IMR-90 (cell line): ENCODE measurements at regions not wholly inside any gene's neighbourhood (a gene's known extent, or its start where the extent isn't known, plus 50 kb on each side); places are given as distances from the start of the nearest gene placed in this dataset.

ENCODE experiments used
- ATAC-seq: fragments of 200-7000 bp; cut with Tn5 transposase; 2 replicates; pipeline ENCODE4 v1.9.1; 2020; ENCODE audit warnings: low read depth, mild to moderate bottlenecking, moderate library complexity
- BruUV-seq: library from RNA; stranded (reverse); fragments of 400-500 nt; replicated peaks from 2 replicates; lab custom pipeline; 2021; lab: Mats Ljungman, UMichigan
- CTCF ChIA-PET: fragments of 300-600 bp; formaldehyde crosslinking; extraction: SDS; loops from one replicate; lab custom pipeline; 2021; ENCODE audit warnings: antibody characterized with exemption; lab: Yijun Ruan, JAX
- POLR2A ChIA-PET: fragments of 300-600 bp; sonication (Branson Sonifier 250); formaldehyde crosslinking; loops from one replicate; lab custom pipeline; 2022; ENCODE audit warnings: antibody characterized with exemption; ENCODE audit not compliant: unreplicated experiment; lab: Charles Lee
- DNase-seq: peaks from one replicate; pipeline ENCODE4 v3.0.0; 2013
- H2AFZ ChIP-seq: replicated peaks from 2 replicates; pipeline ENCODE3; 2013; ENCODE audit warnings: low read length, mild to moderate bottlenecking; ENCODE audit not compliant: poor library complexity
- H2AK5ac ChIP-seq: 2 replicates; pipeline ENCODE4 v1.6.1; 2013; ENCODE audit warnings: low read depth, low read length, inconsistent platforms
- H2AK9ac ChIP-seq: replicated peaks from 2 replicates; pipeline ENCODE3; 2013; ENCODE audit warnings: mild to moderate bottlenecking, low read depth, low read length, moderate library complexity; ENCODE audit not compliant: poor library complexity
- H2BK120ac ChIP-seq: 2 replicates; pipeline ENCODE4 v1.6.1; 2013; ENCODE audit warnings: low read depth, low read length, inconsistent platforms
- H2BK15ac ChIP-seq: 3 replicates; pipeline ENCODE4 v1.6.1; 2013; ENCODE audit warnings: low read depth, low read length, inconsistent platforms
- H2BK20ac ChIP-seq: 2 replicates; pipeline ENCODE4 v1.6.1; 2013; ENCODE audit warnings: low read depth, mild to moderate bottlenecking, inconsistent platforms, low read length, moderate library complexity
- H2BK5ac ChIP-seq: 2 replicates; pipeline ENCODE4 v1.6.1; 2013; ENCODE audit warnings: mild to moderate bottlenecking, low read depth, low read length, inconsistent platforms; ENCODE audit not compliant: poor library complexity, severe bottlenecking
- H3K14ac ChIP-seq: replicated peaks from 2 replicates; pipeline ENCODE4 v1.6.1; 2013; ENCODE audit warnings: low read depth, low read length, inconsistent platforms
- H3K18ac ChIP-seq: 2 replicates; pipeline ENCODE4 v1.6.1; 2013; ENCODE audit warnings: low read depth, low read length, control low read depth
- H3K23ac ChIP-seq: 2 replicates; pipeline ENCODE4 v1.6.1; 2013; ENCODE audit warnings: low read depth, low read length, inconsistent platforms
- H3K27ac ChIP-seq: 2 replicates; pipeline ENCODE4 v1.5.1; 2013; ENCODE audit warnings: mild to moderate bottlenecking, control low read depth, low read length; ENCODE audit not compliant: insufficient read depth
- H3K27me3 ChIP-seq: 2 replicates; pipeline ENCODE4 v1.6.1; 2013; ENCODE audit warnings: low read length; ENCODE audit not compliant: control insufficient read depth, insufficient read depth
- H3K36me3 ChIP-seq: 2 replicates; pipeline ENCODE4 v1.6.1; 2013; ENCODE audit warnings: low read length, mixed read lengths; ENCODE audit not compliant: control insufficient read depth, insufficient read depth
- H3K4ac ChIP-seq: 2 replicates; pipeline ENCODE4 v1.6.1; 2013; ENCODE audit warnings: low read depth, low read length, inconsistent platforms
- H3K4me1 ChIP-seq: 2 replicates; pipeline ENCODE4 v1.6.1; 2013; ENCODE audit warnings: low read length, mixed read lengths; ENCODE audit not compliant: control insufficient read depth, insufficient read depth
- H3K4me2 ChIP-seq: 2 replicates; pipeline ENCODE4 v1.6.1; 2013; ENCODE audit warnings: low read depth, mild to moderate bottlenecking, control low read depth, low read length, moderate library complexity
- H3K4me3 ChIP-seq: 2 replicates; pipeline ENCODE4 v1.5.1; 2013; ENCODE audit warnings: low read depth, mild to moderate bottlenecking, control low read depth, low read length, moderate library complexity; ENCODE audit not compliant: insufficient read depth
- H3K56ac ChIP-seq: 2 replicates; pipeline ENCODE4 v1.6.1; 2013; ENCODE audit warnings: low read length, inconsistent platforms; ENCODE audit not compliant: insufficient read depth; ENCODE audit errors: extremely low read depth
- H3K79me1 ChIP-seq, 2 experiments: 2 replicates each; pipeline ENCODE4 v1.6.1; 2013; ENCODE audit warnings: low read length in 2 of 2, inconsistent platforms in 1 of 2, low read depth in 1 of 2
- H3K9ac ChIP-seq: 2 replicates; pipeline ENCODE4 v1.6.1; 2013; ENCODE audit warnings: low read depth, low read length, control low read depth
- H3K9me1 ChIP-seq: 2 replicates; pipeline ENCODE4 v1.6.1; 2013; ENCODE audit warnings: low read length, inconsistent platforms; ENCODE audit not compliant: insufficient read depth
- H3K9me3 ChIP-seq: 2 replicates; pipeline ENCODE4 v1.6.1; 2013; ENCODE audit warnings: low read length; ENCODE audit not compliant: control insufficient read depth, insufficient read depth
- H4K20me1 ChIP-seq: 2 replicates; pipeline ENCODE4 v1.6.1; 2013; ENCODE audit warnings: low read length, inconsistent platforms; ENCODE audit not compliant: insufficient read depth
- H4K5ac ChIP-seq: 2 replicates; pipeline ENCODE4 v1.6.1; 2013; ENCODE audit warnings: mild to moderate bottlenecking, low read depth, low read length, control low read depth
- H4K8ac ChIP-seq, 2 experiments: 2 replicates each; pipeline ENCODE4 v1.6.1; 2013; ENCODE audit warnings: low read depth in 2 of 2, low read length in 2 of 2, control low read depth in 1 of 2, inconsistent platforms in 1 of 2
- H4K91ac ChIP-seq: 2 replicates; pipeline ENCODE4 v1.6.1; 2013; ENCODE audit warnings: low read depth, low read length, inconsistent platforms; ENCODE audit not compliant: insufficient read depth
- FOS ChIP-seq: fragments of 150-350 bp; IDR thresholded peaks from 2 replicates; pipeline ENCODE4 v1.6.1; 2016; ENCODE audit warnings: low read depth, low read length
- MAZ ChIP-seq: IDR thresholded peaks from 2 replicates; pipeline ENCODE4 v1.6.1; 2012; ENCODE audit warnings: low read depth, mild to moderate bottlenecking, low read length, improper control_type of control experiment, moderate library complexity, borderline replicate concordance
- NFE2L2 ChIP-seq: fragments of 150-350 bp; IDR thresholded peaks from 2 replicates; pipeline ENCODE4 v1.6.1; 2016; ENCODE audit warnings: low read depth, mild to moderate bottlenecking, low read length
- POLR2A ChIP-seq: IDR thresholded peaks from 2 replicates; pipeline ENCODE4 v1.6.1; 2012; ENCODE audit warnings: mild to moderate bottlenecking, low read depth, low read length
- RFX5 ChIP-seq: IDR thresholded peaks from 2 replicates; pipeline ENCODE4 v1.8.0; 2012; ENCODE audit warnings: low read depth, mild to moderate bottlenecking, low read length, moderate library complexity
- WGBS, 2 experiments: methylation state at CpG; one replicate each; pipeline versions ENCODE4 v1.1.5 to v1.1.7; 2013; ENCODE audit warnings: missing lambda C conversion rate in 2 of 2; ENCODE audit not compliant: insufficient read length in 1 of 2; ENCODE audit errors: extremely low coverage in 2 of 2; 5-methylcytosine and 5-hydroxymethylcytosine counted together
- dilution Hi-C: fragments of 300-500 bp; cut with HindIII; formaldehyde crosslinking; loops from one replicate; pipeline ENCODE4 v1.14.3; 2018; ENCODE audit warnings: low sequenced_read_pairs; ENCODE audit not compliant: unreplicated experiment
- in situ Hi-C: fragments of 300-500 bp; cut with MboI; formaldehyde crosslinking; loops from 3 replicates; pipeline ENCODE4 v1.14.3; 2019; ENCODE audit warnings: low sequenced_read_pairs, inconsistent platforms, mixed read lengths
- intact Hi-C: fragments of 100-400 bp; cut with micrococcal nuclease; formaldehyde crosslinking; loops from 2 replicates; pipeline ENCODE4 v1.10.0; 2022
- TF ChIP-seq, protein P1 (sequence below): fragments of 150-350 bp; IDR thresholded peaks from 2 replicates; pipeline ENCODE4 v1.6.1; 2017; ENCODE audit warnings: mild to moderate bottlenecking, antibody characterized with exemption, low read length, low read depth

DNA sequence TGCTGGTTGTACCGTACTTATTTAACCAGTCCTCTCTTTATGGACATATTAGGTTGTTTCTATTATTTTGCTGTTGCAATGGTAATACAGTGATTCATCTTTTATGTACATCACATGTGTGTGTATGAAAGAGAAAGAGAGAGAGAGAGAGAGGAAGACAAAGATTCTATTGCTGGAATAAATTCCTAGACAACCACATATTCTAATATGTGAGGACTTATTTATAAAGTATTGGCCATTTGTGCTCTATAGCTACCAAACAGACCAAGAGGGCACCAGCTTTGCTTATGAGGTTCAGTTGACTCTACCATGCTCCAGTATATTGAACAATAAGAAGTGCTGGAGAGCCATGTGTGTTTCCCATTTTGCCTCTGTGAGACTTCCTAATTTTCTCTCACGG is 513.5 kb downstream of the DMAC1 start:
- H2BK5ac ChIP-seq, result no peak overlapping the region
- H3K56ac ChIP-seq, result no peak overlapping the region
- H4K8ac ChIP-seq, result no peak overlapping the region
- no peaks in the 10 kb centered on the region for H3K9me3 ChIP-seq
- H2AK5ac ChIP-seq, result no peak overlapping the region
- intact Hi-C loops, result no loop called here
- in situ Hi-C loops, result no loop called here
- DNase-seq, result no peak
- H3K27me3 ChIP-seq, result peaks cover 2% of the 10 kb centered on the region
- dilution Hi-C loops, result no loop called here
- no peak overlapping the region for H3K4me2 ChIP-seq
- no peaks in the 10 kb centered on the region for H4K20me1 ChIP-seq
- H2AFZ ChIP-seq, result no peak overlapping the region
- TF ChIP-seq, protein P1, sequence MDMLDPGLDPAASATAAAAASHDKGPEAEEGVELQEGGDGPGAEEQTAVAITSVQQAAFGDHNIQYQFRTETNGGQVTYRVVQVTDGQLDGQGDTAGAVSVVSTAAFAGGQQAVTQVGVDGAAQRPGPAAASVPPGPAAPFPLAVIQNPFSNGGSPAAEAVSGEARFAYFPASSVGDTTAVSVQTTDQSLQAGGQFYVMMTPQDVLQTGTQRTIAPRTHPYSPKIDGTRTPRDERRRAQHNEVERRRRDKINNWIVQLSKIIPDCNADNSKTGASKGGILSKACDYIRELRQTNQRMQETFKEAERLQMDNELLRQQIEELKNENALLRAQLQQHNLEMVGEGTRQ, result no peak
- TF ChIP-seq RFX5 (no peak), MAZ (no peak), FOS (no peak), POLR2A (no peak), NFE2L2 (no peak)
- no peak overlapping the region for H2BK15ac ChIP-seq
- ChIA-PET CTCF (no interaction called here), POLR2A (no interaction called here)
- no peak overlapping the region for H3K23ac ChIP-seq
- no CpG with 5 or more reads among the region's 2 CpGs for WGBS, 2 experiments
- no peaks in the 10 kb centered on the region for H3K36me3 ChIP-seq
- no peak overlapping the region for H2BK120ac ChIP-seq
- H3K4ac ChIP-seq, result no peak overlapping the region
- no peak for ATAC-seq
- no peaks in the 10 kb centered on the region for H3K79me1 ChIP-seq
- no peak overlapping the region for H3K14ac ChIP-seq
- H4K91ac ChIP-seq, result no peak overlapping the region
- H3K4me3 ChIP-seq, result no peak overlapping the region
- H3K27ac ChIP-seq, result no peak overlapping the region
- H3K9ac ChIP-seq, result no peak overlapping the region
- H4K5ac ChIP-seq, result no peak overlapping the region
- no peaks in the 10 kb centered on the region for H3K9me1 ChIP-seq
- H2AK9ac ChIP-seq, result no peak overlapping the region
- H3K18ac ChIP-seq, result no peak overlapping the region
- BruUV-seq, result no TSS peak
- no peak overlapping the region for H2BK20ac ChIP-seq
- H3K4me1 ChIP-seq, result no peaks in the 10 kb centered on the region
